Left lung (tissue), 4 donors: ENCODE measurements at regions not wholly inside any gene's neighbourhood (a gene's known extent, or its start where the extent isn't known, plus 50 kb on each side); places are given as distances from the start of the nearest gene placed in this dataset.

Experiments
- ATAC-seq: fragments of 200-7000 bp; cut with Tn5 transposase; one replicate; pipeline ENCODE4 v1.9.1; 2020; ENCODE audit warnings: moderate library complexity
- DNase-seq, 4 donors: peaks; one replicate each; pipeline ENCODE4 v3.0.0-alpha.2; 2013 to 2020
- H3K27ac ChIP-seq, 2 donors: fragments of 200-600 bp; sonication (generic) in 1 of 2; one replicate each; pipeline versions ENCODE4 v1.5.0 to v1.8.0; 2020 to 2021
- H3K27me3 ChIP-seq, 2 donors: fragments of 200-600 bp; sonication (generic) in 1 of 2; one replicate each; pipeline versions ENCODE4 v1.5.0 to v1.8.0; 2020 to 2021
- H3K36me3 ChIP-seq, 2 donors: fragments of 200-600 bp; sonication (generic) in 1 of 2; one replicate each; pipeline versions ENCODE4 v1.5.0 to v1.8.0; 2020 to 2021
- H3K4me1 ChIP-seq, 2 donors: fragments of 200-600 bp; one replicate each; pipeline ENCODE4 v1.8.0; 2021
- H3K4me3 ChIP-seq, 2 donors: fragments of 200-600 bp; sonication (generic) in 1 of 2; one replicate each; pipeline versions ENCODE4 v1.5.0 to v1.8.0; 2020 to 2021; ENCODE audit warnings: mild to moderate bottlenecking in 1 of 2
- H3K9me3 ChIP-seq, 2 donors: fragments of 200-600 bp; sonication (generic) in 1 of 2; one replicate each; pipeline versions ENCODE4 v1.5.0 to v1.8.0; 2020 to 2021
- intact Hi-C, 2 donors: fragments of 100-400 bp; cut with DNase I; formaldehyde crosslinking; loops; one replicate each; pipeline versions ENCODE4 v1.11.2 to v1.14.2; 2022
- TF ChIP-seq, protein P1 (sequence below), 2 donors: fragments of 200-600 bp; sonication (generic) in 1 of 2; IDR thresholded peaks; one replicate each; pipeline versions ENCODE4 v1.5.0 to v1.8.0; 2021; ENCODE audit warnings: antibody characterized with exemption in 2 of 2
- donor health status: DM: no; HTN: yes; CAD: no.
- donor health status: DM: no; HTN: no; CAD: no.

DNA sequence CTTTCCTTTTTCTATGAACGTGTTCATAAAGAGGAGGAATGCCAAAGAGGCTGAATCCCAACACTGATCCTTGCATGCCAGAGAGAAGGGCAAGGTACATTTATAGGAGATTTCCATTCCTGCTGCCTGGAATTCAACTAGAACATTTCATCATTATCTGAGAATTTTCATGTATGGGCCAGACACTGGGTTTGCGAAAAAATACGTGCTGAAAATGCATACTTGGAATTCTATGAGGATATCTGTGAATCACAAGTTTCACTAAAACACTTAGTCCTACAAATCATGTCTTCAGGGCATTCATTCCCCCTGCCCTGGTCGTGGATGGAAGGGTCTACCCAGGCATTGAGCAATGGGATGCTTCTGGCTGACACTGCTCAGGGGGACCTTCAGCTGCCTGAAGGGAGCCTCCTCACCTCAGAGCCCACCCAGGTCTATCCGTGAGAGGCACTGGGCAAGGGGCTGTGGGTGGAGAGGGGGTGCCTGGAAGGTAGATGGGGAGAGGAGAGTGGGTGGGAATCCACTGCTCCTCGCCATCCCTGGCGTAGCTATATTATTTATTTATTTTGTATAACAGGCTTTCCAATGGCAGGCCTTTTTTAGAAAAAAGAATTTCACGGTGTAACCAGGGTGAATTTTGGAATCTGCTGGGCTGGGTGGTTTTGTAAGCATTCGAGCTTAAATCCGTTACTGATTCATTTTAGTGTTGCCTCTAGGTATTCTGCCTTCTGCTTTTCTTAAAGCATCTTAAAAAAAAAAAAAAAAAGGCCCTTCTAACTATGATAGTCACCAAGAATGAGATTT, 560.6 kb upstream of the ID2 start:
- TF ChIP-seq, protein P1, sequence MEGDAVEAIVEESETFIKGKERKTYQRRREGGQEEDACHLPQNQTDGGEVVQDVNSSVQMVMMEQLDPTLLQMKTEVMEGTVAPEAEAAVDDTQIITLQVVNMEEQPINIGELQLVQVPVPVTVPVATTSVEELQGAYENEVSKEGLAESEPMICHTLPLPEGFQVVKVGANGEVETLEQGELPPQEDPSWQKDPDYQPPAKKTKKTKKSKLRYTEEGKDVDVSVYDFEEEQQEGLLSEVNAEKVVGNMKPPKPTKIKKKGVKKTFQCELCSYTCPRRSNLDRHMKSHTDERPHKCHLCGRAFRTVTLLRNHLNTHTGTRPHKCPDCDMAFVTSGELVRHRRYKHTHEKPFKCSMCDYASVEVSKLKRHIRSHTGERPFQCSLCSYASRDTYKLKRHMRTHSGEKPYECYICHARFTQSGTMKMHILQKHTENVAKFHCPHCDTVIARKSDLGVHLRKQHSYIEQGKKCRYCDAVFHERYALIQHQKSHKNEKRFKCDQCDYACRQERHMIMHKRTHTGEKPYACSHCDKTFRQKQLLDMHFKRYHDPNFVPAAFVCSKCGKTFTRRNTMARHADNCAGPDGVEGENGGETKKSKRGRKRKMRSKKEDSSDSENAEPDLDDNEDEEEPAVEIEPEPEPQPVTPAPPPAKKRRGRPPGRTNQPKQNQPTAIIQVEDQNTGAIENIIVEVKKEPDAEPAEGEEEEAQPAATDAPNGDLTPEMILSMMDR (IDR thresholded peaks at IDR 0.05), result no peak
- intact Hi-C loops, result no loop called here
- ATAC-seq (no peak), DNase-seq (no peak)
- Histone ChIP-seq H3K36me3 (no peaks in the 10 kb centered on the region), H3K4me1 (peaks cover 3 to 6% of the 10 kb centered on the region in 2 donors), H3K27ac (no peak overlapping the region), H3K27me3 (no peaks in the 10 kb centered on the region), H3K4me3 (no peak overlapping the region), H3K9me3 (no peaks in the 10 kb centered on the region)

DNA sequence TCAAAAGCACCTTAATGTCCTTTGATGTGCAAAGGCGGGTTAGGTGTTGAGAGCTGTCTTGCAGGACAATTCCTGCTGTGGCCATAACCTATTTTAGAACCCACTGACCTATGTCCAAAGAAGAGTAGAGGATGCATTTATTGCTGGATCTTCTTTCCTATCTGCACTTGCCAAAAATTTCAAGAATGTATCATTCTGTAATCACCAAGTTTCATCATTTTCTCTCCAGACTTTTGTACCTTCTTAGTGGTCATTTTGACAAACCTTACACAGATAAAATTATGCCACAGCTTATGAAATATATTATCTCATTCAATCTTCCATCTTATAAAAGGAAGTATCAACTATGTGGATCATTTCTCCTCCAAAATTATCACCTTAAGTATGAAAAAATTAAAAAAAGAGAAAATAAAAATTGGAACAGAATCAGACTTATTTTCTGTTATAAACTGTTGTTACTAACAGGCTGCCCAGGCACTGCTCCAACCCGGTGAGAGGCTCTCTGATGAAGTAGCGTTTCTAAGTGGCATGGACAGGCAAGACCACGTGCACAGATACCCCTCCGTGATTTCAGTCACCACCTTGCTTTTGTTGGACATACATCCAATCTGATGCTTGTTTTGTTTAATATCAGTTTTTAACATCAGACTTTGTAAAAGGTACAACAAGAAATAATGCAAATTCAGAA, 559.9 kb upstream of the ID2 start:
- H3K4me1 ChIP-seq, result peaks cover 3 to 6% of the 10 kb centered on the region in 2 donors
- ATAC-seq (no peak), DNase-seq (no peak)
- H3K9me3 ChIP-seq, result no peaks in the 10 kb centered on the region
- H3K36me3 ChIP-seq, result no peaks in the 10 kb centered on the region
- H3K27me3 ChIP-seq, result no peaks in the 10 kb centered on the region
- H3K27ac ChIP-seq, result no peak overlapping the region
- TF ChIP-seq, protein P1 (IDR thresholded peaks at IDR 0.05), result no peak
- intact Hi-C loops, result no loop called here
- H3K4me3 ChIP-seq, result no peak overlapping the region

DNA sequence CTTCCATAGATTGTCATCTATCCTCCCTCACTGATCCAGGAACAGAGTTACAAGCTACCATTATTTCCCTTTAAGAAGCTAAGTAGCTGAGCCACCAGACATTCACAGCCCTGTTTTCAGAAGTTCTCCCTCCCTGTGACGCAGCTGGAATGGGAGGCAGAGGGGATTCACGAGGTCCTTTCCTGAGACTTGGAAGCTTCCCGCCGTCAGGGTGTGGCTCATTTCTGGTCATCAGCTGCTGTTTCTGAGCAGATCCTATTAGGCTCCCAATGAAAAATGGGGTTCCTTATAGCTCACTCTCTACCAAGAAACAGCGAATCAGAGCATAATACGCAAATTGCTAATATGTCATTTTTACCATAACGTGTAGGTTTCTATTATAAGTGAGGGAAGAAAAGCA, 559.3 kb upstream of the ID2 start:
- TF ChIP-seq, protein P1 (IDR thresholded peaks at IDR 0.05), result no peak
- no peaks in the 10 kb centered on the region for H3K27me3 ChIP-seq
- ATAC-seq (no peak), DNase-seq (no peak)
- H3K4me3 ChIP-seq, result no peak overlapping the region
- no peaks in the 10 kb centered on the region for H3K9me3 ChIP-seq
- H3K4me1 ChIP-seq, result peaks cover 3 to 6% of the 10 kb centered on the region in 2 donors
- intact Hi-C loops, result no loop called here
- H3K27ac ChIP-seq, result no peak overlapping the region
- no peaks in the 10 kb centered on the region for H3K36me3 ChIP-seq

DNA sequence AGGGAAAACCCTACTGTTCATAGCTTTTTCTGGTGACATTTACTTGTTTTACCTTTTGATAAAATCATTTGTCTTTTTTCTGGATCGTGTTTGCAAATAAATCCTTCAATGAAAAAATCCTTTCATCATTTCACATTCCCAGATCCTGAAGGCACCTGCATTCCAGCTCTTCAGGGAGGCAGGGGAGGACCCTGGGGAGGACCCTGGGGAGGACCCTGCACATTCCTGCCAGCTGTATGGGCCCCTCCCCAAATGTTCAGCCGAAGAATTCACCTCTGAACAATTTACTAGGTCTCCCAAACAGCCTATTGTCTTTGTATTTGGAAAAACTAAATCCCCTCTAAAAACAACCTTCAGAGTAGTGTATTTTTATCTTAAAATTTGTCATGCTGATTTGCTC, 558.4 kb upstream of the ID2 start:
- no peaks in the 10 kb centered on the region for H3K36me3 ChIP-seq
- no peak overlapping the region for H3K4me3 ChIP-seq
- no peak for DNase-seq
- H3K4me1 ChIP-seq, result peaks cover 3 to 6% of the 10 kb centered on the region in 2 donors
- intact Hi-C loops, result no loop called here
- no peak for ATAC-seq
- H3K27ac ChIP-seq, result no peak overlapping the region
- no peaks in the 10 kb centered on the region for H3K27me3 ChIP-seq
- TF ChIP-seq, protein P1 (IDR thresholded peaks at IDR 0.05), result no peak
- H3K9me3 ChIP-seq, result no peaks in the 10 kb centered on the region
